Bronchial epithelial cell (primary cell): ENCODE measurements at regions not wholly inside any gene's neighbourhood (a gene's known extent, or its start where the extent isn't known, plus 50 kb on each side); places are given as distances from the start of the nearest gene placed in this dataset.
A peak's percentile ranks its signal among the peaks of the same experiment; 100 is the strongest.

Experiments
- DNase-seq: peaks from one replicate; pipeline ENCODE4 v3.0.0-alpha.2; 2010; ENCODE audit warnings: low read depth
- FAIRE-seq: peaks from 2 replicates; lab custom pipeline; 2011; peaks lifted over from hg19 to GRCh38; lab: Jason Lieb, UNC
- H3K27me3 ChIP-seq: 2 replicates; pipeline ENCODE4 v1.5.1; 2011; ENCODE audit warnings: low read length; ENCODE audit not compliant: control insufficient read depth, insufficient read depth
- H3K36me3 ChIP-seq: 2 replicates; pipeline ENCODE4 v1.5.1; 2011; ENCODE audit warnings: low read length; ENCODE audit not compliant: control insufficient read depth, insufficient read depth
- H3K4me3 ChIP-seq: 2 replicates; pipeline ENCODE4 v1.5.1; 2011; ENCODE audit warnings: mild to moderate bottlenecking, low read depth, low read length, control low read depth
- CTCF ChIP-seq: IDR thresholded peaks from 2 replicates; pipeline ENCODE4 v1.5.1; 2011; ENCODE audit warnings: mild to moderate bottlenecking, moderate library complexity, low read length, control low read depth, inconsistent platforms; ENCODE audit not compliant: insufficient read depth, severe bottlenecking

GRCh38 chr12:116393255-116393654 lies 115.8 kb upstream of the MED13L start:
- FAIRE-seq (no peak), DNase-seq (no peak)
- H3K36me3 ChIP-seq, result no peaks in the 10 kb centered on the region
- no peak overlapping the region for H3K4me3 ChIP-seq
- no peak for TF ChIP-seq CTCF
- no peaks in the 10 kb centered on the region for H3K27me3 ChIP-seq

- H3K4me3 ChIP-seq, result no peak overlapping the region
- no peaks in the 10 kb centered on the region for H3K36me3 ChIP-seq
- DNase-seq (no peak), FAIRE-seq (no peak)
- no peak for TF ChIP-seq CTCF
- no peaks in the 10 kb centered on the region for H3K27me3 ChIP-seq
These were observed 116.6 kb upstream of the MED13L start for GRCh38 chr12:116393859-116394650.

DNA sequence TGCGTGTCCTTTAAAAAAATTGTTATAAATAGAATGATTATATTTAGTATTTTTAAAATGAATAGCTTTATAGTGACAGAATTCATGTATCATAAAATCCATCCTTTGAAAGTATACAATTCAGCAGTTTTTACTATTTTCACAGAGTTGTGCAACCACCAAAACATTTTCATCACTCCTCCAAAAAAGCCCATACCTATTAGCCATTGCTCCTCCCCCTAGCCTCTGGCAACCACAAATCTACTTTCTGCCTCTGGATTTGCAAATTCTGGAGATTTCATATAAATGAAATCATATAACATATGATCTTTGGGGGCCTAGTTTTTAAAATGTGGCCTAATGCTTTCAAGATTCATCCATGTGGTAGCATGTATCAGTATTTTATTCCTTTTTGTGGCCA lies 117.9 kb upstream of the MED13L start:
- Histone ChIP-seq H3K27me3 (no peaks in the 10 kb centered on the region), H3K36me3 (no peaks in the 10 kb centered on the region), H3K4me3 (no peak overlapping the region)
- FAIRE-seq (no peak), DNase-seq (no peak)
- TF ChIP-seq CTCF, result no peak

GRCh38 chr12:116397148-116397547 lies 119.7 kb upstream of the MED13L start:
- Histone ChIP-seq H3K4me3 (no peak overlapping the region), H3K27me3 (no peaks in the 10 kb centered on the region), H3K36me3 (no peaks in the 10 kb centered on the region)
- no peak for TF ChIP-seq CTCF
- DNase-seq (peak; percentile 69), FAIRE-seq (no peak)

GRCh38 chr12:116398193-116398592 lies 120.7 kb upstream of the MED13L start:
- FAIRE-seq, result no peak

More at GRCh38 chr12:116398193-116398592, 120.7 kb upstream of the MED13L start:
- DNase-seq, result no peak
- Histone ChIP-seq H3K27me3 (no peaks in the 10 kb centered on the region), H3K36me3 (no peaks in the 10 kb centered on the region), H3K4me3 (no peak overlapping the region)
- TF ChIP-seq CTCF, result no peak
